GM12878 (cell line): ENCODE measurements at regions not wholly inside any gene's neighbourhood (a gene's known extent, or its start where the extent isn't known, plus 50 kb on each side); places are given as distances from the start of the nearest gene placed in this dataset.

Experiments
- DPF2 ChIP-seq: fragments of 450-650 bp; IDR thresholded peaks from 2 replicates; pipeline ENCODE4 v1.6.1; 2017; ENCODE audit warnings: mild to moderate bottlenecking
- ESRRA ChIP-seq: IDR thresholded peaks from 2 replicates; pipeline ENCODE4 v1.6.1; 2012; ENCODE audit warnings: mild to moderate bottlenecking, low read length, improper control_type of control experiment
- FOS ChIP-seq: IDR thresholded peaks from 3 replicates; pipeline ENCODE4 v1.6.1; 2011; ENCODE audit warnings: borderline replicate concordance; ENCODE audit not compliant: insufficient read length; ENCODE audit errors: extremely low read depth
- IRF4 ChIP-seq: IDR thresholded peaks from 2 replicates; pipeline ENCODE4 v1.6.1; 2011; ENCODE audit warnings: low read depth, low read length
- NRF1 ChIP-seq: conservative IDR thresholded peaks from 2 replicates; pipeline ENCODE4 v1.6.1; 2011; ENCODE audit warnings: mild to moderate bottlenecking, low read depth, low read length, improper control_type of control experiment
- PAX5 ChIP-seq: IDR thresholded peaks from 2 replicates; pipeline ENCODE4 v1.6.1; 2011; ENCODE audit warnings: low read depth, low read length, borderline replicate concordance
- PAX8 ChIP-seq: fragments of 450-650 bp; IDR thresholded peaks from 2 replicates; pipeline ENCODE4 v1.6.1; 2017; ENCODE audit warnings: mild to moderate bottlenecking, moderate library complexity
- POLR2A ChIP-seq: IDR thresholded peaks from 2 replicates; pipeline ENCODE4 v1.6.1; 2011; ENCODE audit warnings: low read depth, mild to moderate bottlenecking, low read length
- SMAD5 ChIP-seq: IDR thresholded peaks from 2 replicates; pipeline ENCODE4 v1.6.1; 2016; ENCODE audit warnings: antibody characterized with exemption, low read depth
- TAF1 ChIP-seq: IDR thresholded peaks from 2 replicates; pipeline ENCODE4 v1.6.1; 2011; ENCODE audit warnings: mild to moderate bottlenecking, low read depth, low read length, borderline replicate concordance
- TARDBP ChIP-seq: IDR thresholded peaks from 2 replicates; pipeline ENCODE4 v1.6.1; 2016; ENCODE audit warnings: borderline replicate concordance
- TBL1XR1 ChIP-seq: IDR thresholded peaks from 2 replicates; pipeline ENCODE4 v1.6.1; 2012; ENCODE audit warnings: low read depth, low read length, improper control_type of control experiment
- TF ChIP-seq, protein P1 (sequence below): fragments of 450-650 bp; IDR thresholded peaks from 2 replicates; pipeline ENCODE4 v1.6.1; 2017; ENCODE audit warnings: mild to moderate bottlenecking, moderate library complexity
- TF ChIP-seq, protein P2 (sequence below): IDR thresholded peaks from 2 replicates; pipeline ENCODE4 v1.6.1; 2012; ENCODE audit warnings: low read depth, low read length, improper control_type of control experiment
- TF ChIP-seq, protein P3 (sequence below): fragments of 450-650 bp; IDR thresholded peaks from 2 replicates; pipeline ENCODE4 v1.6.1; 2018; ENCODE audit warnings: borderline replicate concordance, mild to moderate bottlenecking; ENCODE audit not compliant: partially characterized antibody
- TF ChIP-seq, protein P4 (sequence below): fragments of 450-650 bp; formaldehyde crosslinking; IDR thresholded peaks from 2 replicates; pipeline ENCODE4 v1.5.0; 2022; ENCODE audit warnings: mild to moderate bottlenecking, missing genetic modification characterization
- TF ChIP-seq, protein P5 (sequence below): fragments of 450-650 bp; IDR thresholded peaks from 2 replicates; pipeline ENCODE4 v1.6.1; 2017; ENCODE audit warnings: mild to moderate bottlenecking, moderate library complexity

DNA sequence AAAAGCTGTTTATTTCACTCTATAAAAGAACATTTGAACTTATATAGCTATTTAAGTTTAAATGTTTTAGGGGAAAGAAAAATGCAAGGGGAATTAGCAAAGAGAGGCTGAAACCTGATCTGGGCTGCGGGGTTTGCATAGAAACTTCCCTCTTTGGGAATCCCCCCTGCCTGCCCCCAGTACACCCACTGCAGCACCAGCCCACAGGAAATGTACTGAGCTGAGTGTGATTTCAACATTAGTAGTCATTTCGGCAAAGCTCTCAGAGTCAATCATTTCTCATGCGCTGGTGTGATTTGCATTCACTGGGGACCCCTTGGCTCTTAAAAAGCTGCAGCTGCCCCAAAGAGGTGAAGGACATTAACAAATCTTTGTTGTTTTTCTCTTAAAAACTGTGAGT is 859.4 kb downstream of the MAFB start (continued):
- TF ChIP-seq, protein P1, sequence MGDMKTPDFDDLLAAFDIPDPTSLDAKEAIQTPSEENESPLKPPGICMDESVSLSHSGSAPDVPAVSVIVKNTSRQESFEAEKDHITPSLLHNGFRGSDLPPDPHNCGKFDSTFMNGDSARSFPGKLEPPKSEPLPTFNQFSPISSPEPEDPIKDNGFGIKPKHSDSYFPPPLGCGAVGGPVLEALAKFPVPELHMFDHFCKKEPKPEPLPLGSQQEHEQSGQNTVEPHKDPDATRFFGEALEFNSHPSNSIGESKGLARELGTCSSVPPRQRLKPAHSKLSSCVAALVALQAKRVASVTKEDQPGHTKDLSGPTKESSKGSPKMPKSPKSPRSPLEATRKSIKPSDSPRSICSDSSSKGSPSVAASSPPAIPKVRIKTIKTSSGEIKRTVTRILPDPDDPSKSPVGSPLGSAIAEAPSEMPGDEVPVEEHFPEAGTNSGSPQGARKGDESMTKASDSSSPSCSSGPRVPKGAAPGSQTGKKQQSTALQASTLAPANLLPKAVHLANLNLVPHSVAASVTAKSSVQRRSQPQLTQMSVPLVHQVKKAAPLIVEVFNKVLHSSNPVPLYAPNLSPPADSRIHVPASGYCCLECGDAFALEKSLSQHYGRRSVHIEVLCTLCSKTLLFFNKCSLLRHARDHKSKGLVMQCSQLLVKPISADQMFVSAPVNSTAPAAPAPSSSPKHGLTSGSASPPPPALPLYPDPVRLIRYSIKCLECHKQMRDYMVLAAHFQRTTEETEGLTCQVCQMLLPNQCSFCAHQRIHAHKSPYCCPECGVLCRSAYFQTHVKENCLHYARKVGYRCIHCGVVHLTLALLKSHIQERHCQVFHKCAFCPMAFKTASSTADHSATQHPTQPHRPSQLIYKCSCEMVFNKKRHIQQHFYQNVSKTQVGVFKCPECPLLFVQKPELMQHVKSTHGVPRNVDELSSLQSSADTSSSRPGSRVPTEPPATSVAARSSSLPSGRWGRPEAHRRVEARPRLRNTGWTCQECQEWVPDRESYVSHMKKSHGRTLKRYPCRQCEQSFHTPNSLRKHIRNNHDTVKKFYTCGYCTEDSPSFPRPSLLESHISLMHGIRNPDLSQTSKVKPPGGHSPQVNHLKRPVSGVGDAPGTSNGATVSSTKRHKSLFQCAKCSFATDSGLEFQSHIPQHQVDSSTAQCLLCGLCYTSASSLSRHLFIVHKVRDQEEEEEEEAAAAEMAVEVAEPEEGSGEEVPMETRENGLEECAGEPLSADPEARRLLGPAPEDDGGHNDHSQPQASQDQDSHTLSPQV: no peak
- TF ChIP-seq ESRRA (no peak), POLR2A (no peak), DPF2 (peak; percentile 91), NRF1 (no peak), FOS (no peak), TBL1XR1 (peak; percentile 84; the same call in 1 of the 2 replicates), IRF4 (peak; percentile 88), SMAD5 (no peak), TAF1 (no peak; the same call in 1 of the 2 replicates), TARDBP (no peak), PAX5 (peak; percentile 83; the same call in 1 of the 2 replicates), PAX8 (no peak)
- TF ChIP-seq, protein P2, sequence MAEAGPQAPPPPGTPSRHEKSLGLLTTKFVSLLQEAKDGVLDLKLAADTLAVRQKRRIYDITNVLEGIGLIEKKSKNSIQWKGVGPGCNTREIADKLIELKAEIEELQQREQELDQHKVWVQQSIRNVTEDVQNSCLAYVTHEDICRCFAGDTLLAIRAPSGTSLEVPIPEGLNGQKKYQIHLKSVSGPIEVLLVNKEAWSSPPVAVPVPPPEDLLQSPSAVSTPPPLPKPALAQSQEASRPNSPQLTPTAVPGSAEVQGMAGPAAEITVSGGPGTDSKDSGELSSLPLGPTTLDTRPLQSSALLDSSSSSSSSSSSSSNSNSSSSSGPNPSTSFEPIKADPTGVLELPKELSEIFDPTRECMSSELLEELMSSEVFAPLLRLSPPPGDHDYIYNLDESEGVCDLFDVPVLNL: no peak
- TF ChIP-seq, protein P3, sequence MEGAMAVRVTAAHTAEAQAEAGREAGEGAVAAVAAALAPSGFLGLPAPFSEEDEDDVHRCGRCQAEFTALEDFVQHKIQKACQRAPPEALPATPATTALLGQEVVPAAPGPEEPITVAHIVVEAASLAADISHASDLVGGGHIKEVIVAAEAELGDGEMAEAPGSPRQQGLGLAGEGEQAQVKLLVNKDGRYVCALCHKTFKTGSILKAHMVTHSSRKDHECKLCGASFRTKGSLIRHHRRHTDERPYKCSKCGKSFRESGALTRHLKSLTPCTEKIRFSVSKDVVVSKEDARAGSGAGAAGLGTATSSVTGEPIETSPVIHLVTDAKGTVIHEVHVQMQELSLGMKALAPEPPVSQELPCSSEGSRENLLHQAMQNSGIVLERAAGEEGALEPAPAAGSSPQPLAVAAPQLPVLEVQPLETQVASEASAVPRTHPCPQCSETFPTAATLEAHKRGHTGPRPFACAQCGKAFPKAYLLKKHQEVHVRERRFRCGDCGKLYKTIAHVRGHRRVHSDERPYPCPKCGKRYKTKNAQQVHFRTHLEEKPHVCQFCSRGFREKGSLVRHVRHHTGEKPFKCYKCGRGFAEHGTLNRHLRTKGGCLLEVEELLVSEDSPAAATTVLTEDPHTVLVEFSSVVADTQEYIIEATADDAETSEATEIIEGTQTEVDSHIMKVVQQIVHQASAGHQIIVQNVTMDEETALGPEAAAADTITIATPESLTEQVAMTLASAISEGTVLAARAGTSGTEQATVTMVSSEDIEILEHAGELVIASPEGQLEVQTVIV: no peak
- TF ChIP-seq, protein P4, sequence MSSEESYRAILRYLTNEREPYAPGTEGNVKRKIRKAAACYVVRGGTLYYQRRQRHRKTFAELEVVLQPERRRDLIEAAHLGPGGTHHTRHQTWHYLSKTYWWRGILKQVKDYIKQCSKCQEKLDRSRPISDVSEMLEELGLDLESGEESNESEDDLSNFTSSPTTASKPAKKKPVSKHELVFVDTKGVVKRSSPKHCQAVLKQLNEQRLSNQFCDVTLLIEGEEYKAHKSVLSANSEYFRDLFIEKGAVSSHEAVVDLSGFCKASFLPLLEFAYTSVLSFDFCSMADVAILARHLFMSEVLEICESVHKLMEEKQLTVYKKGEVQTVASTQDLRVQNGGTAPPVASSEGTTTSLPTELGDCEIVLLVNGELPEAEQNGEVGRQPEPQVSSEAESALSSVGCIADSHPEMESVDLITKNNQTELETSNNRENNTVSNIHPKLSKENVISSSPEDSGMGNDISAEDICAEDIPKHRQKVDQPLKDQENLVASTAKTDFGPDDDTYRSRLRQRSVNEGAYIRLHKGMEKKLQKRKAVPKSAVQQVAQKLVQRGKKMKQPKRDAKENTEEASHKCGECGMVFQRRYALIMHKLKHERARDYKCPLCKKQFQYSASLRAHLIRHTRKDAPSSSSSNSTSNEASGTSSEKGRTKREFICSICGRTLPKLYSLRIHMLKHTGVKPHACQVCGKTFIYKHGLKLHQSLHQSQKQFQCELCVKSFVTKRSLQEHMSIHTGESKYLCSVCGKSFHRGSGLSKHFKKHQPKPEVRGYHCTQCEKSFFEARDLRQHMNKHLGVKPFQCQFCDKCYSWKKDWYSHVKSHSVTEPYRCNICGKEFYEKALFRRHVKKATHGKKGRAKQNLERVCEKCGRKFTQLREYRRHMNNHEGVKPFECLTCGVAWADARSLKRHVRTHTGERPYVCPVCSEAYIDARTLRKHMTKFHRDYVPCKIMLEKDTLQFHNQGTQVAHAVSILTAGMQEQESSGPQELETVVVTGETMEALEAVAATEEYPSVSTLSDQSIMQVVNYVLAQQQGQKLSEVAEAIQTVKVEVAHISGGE: no peak
- TF ChIP-seq, protein P5, sequence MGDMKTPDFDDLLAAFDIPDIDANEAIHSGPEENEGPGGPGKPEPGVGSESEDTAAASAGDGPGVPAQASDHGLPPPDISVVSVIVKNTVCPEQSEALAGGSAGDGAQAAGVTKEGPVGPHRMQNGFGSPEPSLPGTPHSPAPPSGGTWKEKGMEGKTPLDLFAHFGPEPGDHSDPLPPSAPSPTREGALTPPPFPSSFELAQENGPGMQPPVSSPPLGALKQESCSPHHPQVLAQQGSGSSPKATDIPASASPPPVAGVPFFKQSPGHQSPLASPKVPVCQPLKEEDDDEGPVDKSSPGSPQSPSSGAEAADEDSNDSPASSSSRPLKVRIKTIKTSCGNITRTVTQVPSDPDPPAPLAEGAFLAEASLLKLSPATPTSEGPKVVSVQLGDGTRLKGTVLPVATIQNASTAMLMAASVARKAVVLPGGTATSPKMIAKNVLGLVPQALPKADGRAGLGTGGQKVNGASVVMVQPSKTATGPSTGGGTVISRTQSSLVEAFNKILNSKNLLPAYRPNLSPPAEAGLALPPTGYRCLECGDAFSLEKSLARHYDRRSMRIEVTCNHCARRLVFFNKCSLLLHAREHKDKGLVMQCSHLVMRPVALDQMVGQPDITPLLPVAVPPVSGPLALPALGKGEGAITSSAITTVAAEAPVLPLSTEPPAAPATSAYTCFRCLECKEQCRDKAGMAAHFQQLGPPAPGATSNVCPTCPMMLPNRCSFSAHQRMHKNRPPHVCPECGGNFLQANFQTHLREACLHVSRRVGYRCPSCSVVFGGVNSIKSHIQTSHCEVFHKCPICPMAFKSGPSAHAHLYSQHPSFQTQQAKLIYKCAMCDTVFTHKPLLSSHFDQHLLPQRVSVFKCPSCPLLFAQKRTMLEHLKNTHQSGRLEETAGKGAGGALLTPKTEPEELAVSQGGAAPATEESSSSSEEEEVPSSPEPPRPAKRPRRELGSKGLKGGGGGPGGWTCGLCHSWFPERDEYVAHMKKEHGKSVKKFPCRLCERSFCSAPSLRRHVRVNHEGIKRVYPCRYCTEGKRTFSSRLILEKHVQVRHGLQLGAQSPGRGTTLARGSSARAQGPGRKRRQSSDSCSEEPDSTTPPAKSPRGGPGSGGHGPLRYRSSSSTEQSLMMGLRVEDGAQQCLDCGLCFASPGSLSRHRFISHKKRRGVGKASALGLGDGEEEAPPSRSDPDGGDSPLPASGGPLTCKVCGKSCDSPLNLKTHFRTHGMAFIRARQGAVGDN: no peak
